HG02938 (cell line): ENCODE measurements at regions not wholly inside any gene's neighbourhood (a gene's known extent, or its start where the extent isn't known, plus 50 kb on each side); places are given as distances from the start of the nearest gene placed in this dataset.

Experiments used
- ATAC-seq: cut with Tn5 transposase; IDR thresholded peaks from one replicate; pipeline ENCODE4 v1.9.1; 2021; ENCODE audit warnings: mild to moderate bottlenecking, moderate library complexity; ENCODE audit not compliant: unreplicated experiment

- no peak for ATAC-seq
Measured at GRCh38 chr9:105142406-105143135, 101.9 kb upstream of the SLC44A1 start.

GRCh38 chr9:105143136-105143430 lies 101.4 kb upstream of the SLC44A1 start:
- no peak for ATAC-seq

- ATAC-seq: no peak
Measured at GRCh38 chr9:105144076-105144475, 100.4 kb upstream of the SLC44A1 start.

GRCh38 chr9:105144841-105145240 lies 99.6 kb upstream of the SLC44A1 start:
- ATAC-seq: no peak

- ATAC-seq: no peak
Measured at GRCh38 chr9:105146677-105147076, 97.8 kb upstream of the SLC44A1 start.

GRCh38 chr9:105147110-105147871 lies 97.2 kb upstream of the SLC44A1 start:
- ATAC-seq: no peak

- ATAC-seq: no peak
Measured at GRCh38 chr9:105148328-105149006, 96.0 kb upstream of the SLC44A1 start.

GRCh38 chr9:105150991-105151685 lies 93.3 kb upstream of the SLC44A1 start:
- ATAC-seq: no peak

GRCh38 chr9:105151686-105151995 lies 92.8 kb upstream of the SLC44A1 start:
- ATAC-seq: no peak

GRCh38 chr9:105154723-105155191 lies 89.7 kb upstream of the SLC44A1 start:
- no peak for ATAC-seq

- peak; percentile 73 for ATAC-seq
Measured at GRCh38 chr9:105157171-105157583, 87.3 kb upstream of the SLC44A1 start.

GRCh38 chr9:105158020-105158419 lies 86.4 kb upstream of the SLC44A1 start:
- ATAC-seq: no peak

GRCh38 chr9:105158898-105159297 lies 85.6 kb upstream of the SLC44A1 start:
- ATAC-seq: no peak

GRCh38 chr9:105168870-105169319 lies 75.6 kb upstream of the SLC44A1 start:
- ATAC-seq: no peak

- ATAC-seq: no peak
Measured at GRCh38 chr9:105171076-105171475, 73.4 kb upstream of the SLC44A1 start.

GRCh38 chr9:105171589-105171988 lies 72.9 kb upstream of the SLC44A1 start:
- ATAC-seq: no peak

- no peak for ATAC-seq
Measured at GRCh38 chr9:105172436-105172835, 72.0 kb upstream of the SLC44A1 start.

- ATAC-seq: no peak
Measured at GRCh38 chr9:105173306-105173705, 71.1 kb upstream of the SLC44A1 start.

GRCh38 chr9:105173826-105174225 lies 70.6 kb upstream of the SLC44A1 start:
- no peak for ATAC-seq

- no peak for ATAC-seq
Measured at GRCh38 chr9:105176194-105176593, 68.3 kb upstream of the SLC44A1 start.

- ATAC-seq: no peak
Measured at GRCh38 chr9:105178076-105178475, 66.4 kb upstream of the SLC44A1 start.
